ENCODE measurements at regions not wholly inside any gene's neighbourhood (a gene's known extent, or its start where the extent isn't known, plus 50 kb on each side); places are given as distances from the start of the nearest gene placed in this dataset.
"Not testable (repeated sequence)": the region's sequence is repeated elsewhere in the genome, so short reads cannot be mapped to it uniquely, and the experiment has no call there.

- Mint-ChIP-seq H3K27ac (no peak overlapping the region), H3K9me3 (no peaks in the 10 kb centered on the region), H3K36me3 (ENCODE audit: low read depth) (no peaks in the 10 kb centered on the region), H3K4me1 (no peaks in the 10 kb centered on the region), H3K27me3 (no peaks in the 10 kb centered on the region), H3K4me3 (no peak overlapping the region)
- no peak for DNase-seq
- POLR2A ChIA-PET: no interaction called here
- CTCF ChIA-PET: no interaction called here
These were observed 326.7 kb downstream of the BCKDHB start for GRCh38 chr6:80433010-80433672.

- ChIA-PET CTCF (no interaction called here), POLR2A (no interaction called here)
- no peak for DNase-seq
- Mint-ChIP-seq H3K36me3 (ENCODE audit: low read depth) (no peaks in the 10 kb centered on the region), H3K27ac (no peak overlapping the region), H3K27me3 (no peaks in the 10 kb centered on the region), H3K9me3 (peaks cover 34% of the 10 kb centered on the region), H3K4me3 (no peak overlapping the region), H3K4me1 (no peaks in the 10 kb centered on the region)
These were observed 318.8 kb downstream of the BCKDHB start for GRCh38 chr6:80425089-80425823.

- DNase-seq: no peak
- Mint-ChIP-seq H3K4me3 (no peak overlapping the region), H3K4me1 (no peaks in the 10 kb centered on the region), H3K36me3 (ENCODE audit: low read depth) (no peaks in the 10 kb centered on the region), H3K27ac (no peak overlapping the region), H3K9me3 (no peaks in the 10 kb centered on the region), H3K27me3 (no peaks in the 10 kb centered on the region)
- POLR2A ChIA-PET: no interaction called here
- CTCF ChIA-PET: interaction anchor here (0.6 kb wide), 1 partner anchor 62 kb away, joined by 3 read pairs; no protein-coding TSS in a partner anchor
These were observed 305.0 kb downstream of the BCKDHB start for GRCh38 chr6:80411486-80411885.

GRCh38 chr6:80407976-80408375 is 301.5 kb downstream of the BCKDHB start:
- H3K27ac Mint-ChIP-seq; H3K27me3 Mint-ChIP-seq; DNase-seq; H3K4me1 Mint-ChIP-seq; H3K4me3 Mint-ChIP-seq; H3K36me3 Mint-ChIP-seq (ENCODE audit: low read depth); CTCF ChIA-PET; H3K9me3 Mint-ChIP-seq; POLR2A ChIA-PET: not testable (repeated sequence)

- no peaks in the 10 kb centered on the region for H3K36me3 Mint-ChIP-seq (ENCODE audit: low read depth)
- CTCF ChIA-PET: no interaction called here
These were observed 298.4 kb downstream of the BCKDHB start for GRCh38 chr6:80404889-80405288.

GRCh38 chr6:80403365-80403764 is 296.9 kb downstream of the BCKDHB start:
- CTCF ChIA-PET: no interaction called here
- POLR2A ChIA-PET: no interaction called here
- Mint-ChIP-seq H3K4me1 (no peaks in the 10 kb centered on the region), H3K36me3 (ENCODE audit: low read depth) (no peaks in the 10 kb centered on the region), H3K27me3 (no peaks in the 10 kb centered on the region), H3K4me3 (no peak overlapping the region), H3K27ac (no peak overlapping the region), H3K9me3 (no peaks in the 10 kb centered on the region)
- DNase-seq: no peak

More at GRCh38 chr6:80404889-80405288, 298.4 kb downstream of the BCKDHB start:
- Mint-ChIP-seq H3K27me3 (no peaks in the 10 kb centered on the region), H3K9me3 (no peaks in the 10 kb centered on the region), H3K4me1 (no peaks in the 10 kb centered on the region), H3K4me3 (no peak overlapping the region), H3K27ac (no peak overlapping the region)
- no peak for DNase-seq
- POLR2A ChIA-PET: no interaction called here

GRCh38 chr6:80402266-80402665 is 295.8 kb downstream of the BCKDHB start:
- Mint-ChIP-seq H3K36me3 (ENCODE audit: low read depth) (no peaks in the 10 kb centered on the region), H3K9me3 (no peaks in the 10 kb centered on the region), H3K27ac (no peak overlapping the region), H3K4me3 (no peak overlapping the region), H3K4me1 (no peaks in the 10 kb centered on the region), H3K27me3 (no peaks in the 10 kb centered on the region)
- ChIA-PET CTCF (no interaction called here), POLR2A (no interaction called here)
- no peak for DNase-seq
